Panc1 (cell line): ENCODE measurements at regions not wholly inside any gene's neighbourhood (a gene's known extent, or its start where the extent isn't known, plus 50 kb on each side); places are given as distances from the start of the nearest gene placed in this dataset.

Source experiments
- POLR2AphosphoS5 ChIP-seq: IDR thresholded peaks from 2 replicates; pipeline ENCODE4 v1.6.1; 2012; ENCODE audit warnings: mild to moderate bottlenecking, low read depth, low read length, moderate library complexity
- TCF7L2 ChIP-seq: IDR thresholded peaks from 2 replicates; pipeline ENCODE4 v1.6.1; 2011; ENCODE audit warnings: mild to moderate bottlenecking, low read depth, low read length, inconsistent platforms
- TF ChIP-seq, protein P1 (sequence below): fragments of 450-650 bp; IDR thresholded peaks from 2 replicates; pipeline ENCODE4 v1.5.1; 2017; ENCODE audit warnings: mild to moderate bottlenecking
- TF ChIP-seq, protein P2 (sequence below), 2 experiments: IDR thresholded peaks; 2 replicates each; pipeline ENCODE4 v1.6.1; 2011 to 2012; ENCODE audit warnings: low read depth in 2 of 2, control low read depth in 1 of 2, low read length in 1 of 2, mild to moderate bottlenecking in 1 of 2, moderate library complexity in 1 of 2; ENCODE audit not compliant: insufficient read depth in 1 of 2

DNA sequence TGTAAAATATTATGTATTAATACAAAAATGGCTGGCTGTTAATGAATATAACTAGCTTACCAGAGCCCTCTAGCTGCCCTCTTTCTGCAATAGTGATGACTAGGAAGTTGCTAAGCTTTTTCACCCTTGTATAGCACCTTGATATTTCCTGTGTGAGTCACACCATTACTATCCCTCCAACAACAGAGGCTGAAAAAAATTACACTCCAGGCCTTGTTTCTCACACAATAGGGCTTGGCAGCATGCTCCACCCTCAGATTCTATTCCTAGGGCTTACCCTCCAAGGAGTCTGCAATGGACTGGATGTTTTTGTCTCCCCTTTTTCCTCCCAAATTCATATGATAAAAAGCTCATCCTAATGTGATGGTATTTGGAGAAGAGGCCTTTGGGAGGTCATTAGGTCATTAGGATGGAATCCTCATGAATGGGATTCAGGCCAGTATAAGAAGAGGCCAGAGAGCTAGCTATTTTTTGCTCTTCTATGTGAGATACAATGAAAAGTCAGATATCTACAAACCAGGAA, 184.6 kb upstream of the MAP1B start:
- TF ChIP-seq, protein P1, sequence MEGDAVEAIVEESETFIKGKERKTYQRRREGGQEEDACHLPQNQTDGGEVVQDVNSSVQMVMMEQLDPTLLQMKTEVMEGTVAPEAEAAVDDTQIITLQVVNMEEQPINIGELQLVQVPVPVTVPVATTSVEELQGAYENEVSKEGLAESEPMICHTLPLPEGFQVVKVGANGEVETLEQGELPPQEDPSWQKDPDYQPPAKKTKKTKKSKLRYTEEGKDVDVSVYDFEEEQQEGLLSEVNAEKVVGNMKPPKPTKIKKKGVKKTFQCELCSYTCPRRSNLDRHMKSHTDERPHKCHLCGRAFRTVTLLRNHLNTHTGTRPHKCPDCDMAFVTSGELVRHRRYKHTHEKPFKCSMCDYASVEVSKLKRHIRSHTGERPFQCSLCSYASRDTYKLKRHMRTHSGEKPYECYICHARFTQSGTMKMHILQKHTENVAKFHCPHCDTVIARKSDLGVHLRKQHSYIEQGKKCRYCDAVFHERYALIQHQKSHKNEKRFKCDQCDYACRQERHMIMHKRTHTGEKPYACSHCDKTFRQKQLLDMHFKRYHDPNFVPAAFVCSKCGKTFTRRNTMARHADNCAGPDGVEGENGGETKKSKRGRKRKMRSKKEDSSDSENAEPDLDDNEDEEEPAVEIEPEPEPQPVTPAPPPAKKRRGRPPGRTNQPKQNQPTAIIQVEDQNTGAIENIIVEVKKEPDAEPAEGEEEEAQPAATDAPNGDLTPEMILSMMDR: no peak
- TF ChIP-seq, protein P2, sequence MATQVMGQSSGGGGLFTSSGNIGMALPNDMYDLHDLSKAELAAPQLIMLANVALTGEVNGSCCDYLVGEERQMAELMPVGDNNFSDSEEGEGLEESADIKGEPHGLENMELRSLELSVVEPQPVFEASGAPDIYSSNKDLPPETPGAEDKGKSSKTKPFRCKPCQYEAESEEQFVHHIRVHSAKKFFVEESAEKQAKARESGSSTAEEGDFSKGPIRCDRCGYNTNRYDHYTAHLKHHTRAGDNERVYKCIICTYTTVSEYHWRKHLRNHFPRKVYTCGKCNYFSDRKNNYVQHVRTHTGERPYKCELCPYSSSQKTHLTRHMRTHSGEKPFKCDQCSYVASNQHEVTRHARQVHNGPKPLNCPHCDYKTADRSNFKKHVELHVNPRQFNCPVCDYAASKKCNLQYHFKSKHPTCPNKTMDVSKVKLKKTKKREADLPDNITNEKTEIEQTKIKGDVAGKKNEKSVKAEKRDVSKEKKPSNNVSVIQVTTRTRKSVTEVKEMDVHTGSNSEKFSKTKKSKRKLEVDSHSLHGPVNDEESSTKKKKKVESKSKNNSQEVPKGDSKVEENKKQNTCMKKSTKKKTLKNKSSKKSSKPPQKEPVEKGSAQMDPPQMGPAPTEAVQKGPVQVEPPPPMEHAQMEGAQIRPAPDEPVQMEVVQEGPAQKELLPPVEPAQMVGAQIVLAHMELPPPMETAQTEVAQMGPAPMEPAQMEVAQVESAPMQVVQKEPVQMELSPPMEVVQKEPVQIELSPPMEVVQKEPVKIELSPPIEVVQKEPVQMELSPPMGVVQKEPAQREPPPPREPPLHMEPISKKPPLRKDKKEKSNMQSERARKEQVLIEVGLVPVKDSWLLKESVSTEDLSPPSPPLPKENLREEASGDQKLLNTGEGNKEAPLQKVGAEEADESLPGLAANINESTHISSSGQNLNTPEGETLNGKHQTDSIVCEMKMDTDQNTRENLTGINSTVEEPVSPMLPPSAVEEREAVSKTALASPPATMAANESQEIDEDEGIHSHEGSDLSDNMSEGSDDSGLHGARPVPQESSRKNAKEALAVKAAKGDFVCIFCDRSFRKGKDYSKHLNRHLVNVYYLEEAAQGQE (IDR thresholded peaks at IDR 0.05; ENCODE audit: insufficient read depth in 1 of 2, low read depth in 2 of 2, low read length in 1 of 2): no peak
- TF ChIP-seq TCF7L2 (no peak), POLR2AphosphoS5 (no peak)
